GM21526 (cell line): ENCODE measurements at regions not wholly inside any gene's neighbourhood (a gene's known extent, or its start where the extent isn't known, plus 50 kb on each side); places are given as distances from the start of the nearest gene placed in this dataset.
"Not testable (repeated sequence)": the region's sequence is repeated elsewhere in the genome, so short reads cannot be mapped to it uniquely, and the experiment has no call there.

Experiments used
- ATAC-seq: cut with Tn5 transposase; IDR thresholded peaks from one replicate; pipeline ENCODE4 v1.9.1; 2021; ENCODE audit warnings: moderate library complexity; ENCODE audit not compliant: unreplicated experiment, low FRiP score

GRCh38 chr12:125538401-125539199 lies 473.4 kb downstream of the AACS start:
- no peak for ATAC-seq

GRCh38 chr12:125540580-125541204 lies 475.5 kb downstream of the AACS start:
- ATAC-seq = no peak

- no peak for ATAC-seq
Measured at GRCh38 chr12:125544960-125545359, 479.7 kb downstream of the AACS start.

DNA sequence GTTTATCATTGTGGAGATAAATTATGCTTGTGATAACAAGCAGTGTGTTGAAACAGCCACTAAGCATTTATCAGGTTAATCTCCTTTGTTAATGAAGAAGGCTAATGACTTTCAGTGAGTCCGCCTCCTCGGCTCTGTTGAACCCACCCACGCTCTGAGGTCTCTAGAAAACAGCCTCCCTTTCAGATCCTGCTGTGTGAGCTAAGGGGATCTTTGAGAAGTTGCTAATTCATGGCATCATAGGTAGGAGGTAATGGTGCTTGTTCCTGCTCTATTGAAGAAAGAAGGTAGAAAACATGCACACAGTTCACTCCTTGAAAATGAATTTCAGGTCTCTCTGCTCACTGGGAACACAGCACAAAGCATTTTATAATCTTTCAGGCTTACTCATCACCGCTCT lies 483.9 kb downstream of the AACS start:
- ATAC-seq = no peak

GRCh38 chr12:125549836-125550235 lies 484.6 kb downstream of the AACS start:
- ATAC-seq = no peak

DNA sequence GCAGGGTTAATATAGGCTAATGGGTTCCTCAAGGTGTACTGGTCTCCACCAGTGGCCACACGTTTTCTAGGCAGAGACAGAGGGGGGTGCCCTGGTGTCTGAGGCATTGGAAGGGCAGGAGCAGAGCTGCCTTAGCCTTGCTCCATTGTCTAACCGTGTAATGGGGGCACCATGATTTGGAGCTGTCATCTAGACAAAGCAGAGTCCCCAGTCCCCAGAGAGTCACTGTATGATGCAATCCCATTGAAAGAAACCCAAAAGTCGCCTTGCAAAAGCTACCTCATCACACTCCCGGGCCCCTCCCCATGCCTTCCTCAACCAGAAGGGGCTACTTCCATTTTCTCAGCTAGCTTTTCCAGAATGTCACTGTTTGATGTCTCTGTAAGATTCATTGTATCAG lies 487.1 kb downstream of the AACS start:
- no peak for ATAC-seq

GRCh38 chr12:125561008-125561407 lies 495.8 kb downstream of the AACS start:
- ATAC-seq = not testable (repeated sequence)

DNA sequence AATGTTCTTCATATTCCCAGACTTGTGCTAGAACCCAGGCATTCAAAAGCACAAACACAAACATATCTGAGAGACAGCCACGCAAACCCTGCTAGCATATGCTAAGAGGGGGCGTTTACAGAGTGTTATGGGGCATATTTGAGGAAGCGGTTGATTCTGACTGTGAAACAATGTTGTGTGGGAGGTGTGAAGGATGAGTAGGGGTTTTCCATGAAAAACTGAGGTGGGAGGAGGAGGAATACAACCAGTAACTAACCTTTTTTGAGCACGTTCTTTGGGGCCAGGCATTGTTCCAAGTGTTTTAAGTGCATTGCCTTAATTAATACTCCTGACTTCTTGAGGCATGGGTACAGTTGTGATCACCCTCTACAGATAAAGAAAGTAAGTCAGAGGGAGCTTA lies 499.5 kb downstream of the AACS start:
- no peak for ATAC-seq

DNA sequence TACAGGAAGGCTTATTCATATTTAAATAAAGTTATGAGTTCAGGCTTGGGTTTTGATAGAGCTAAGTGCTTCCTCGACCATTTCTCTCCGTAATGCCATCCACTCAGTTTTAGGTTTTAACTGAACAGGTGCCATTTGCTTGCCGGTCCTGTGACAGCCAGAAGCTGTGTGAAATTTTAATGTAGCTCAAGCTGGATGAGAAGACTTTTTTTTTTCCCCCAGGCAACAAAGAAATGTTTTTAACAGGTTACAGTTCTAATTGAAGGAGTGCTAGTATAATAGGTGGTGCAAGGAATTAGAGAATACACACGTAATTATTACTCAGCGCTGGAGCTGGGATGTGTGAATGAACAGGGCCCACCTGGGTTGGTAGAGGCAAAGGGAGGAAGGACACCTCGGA lies 502.3 kb downstream of the AACS start:
- no peak for ATAC-seq

DNA sequence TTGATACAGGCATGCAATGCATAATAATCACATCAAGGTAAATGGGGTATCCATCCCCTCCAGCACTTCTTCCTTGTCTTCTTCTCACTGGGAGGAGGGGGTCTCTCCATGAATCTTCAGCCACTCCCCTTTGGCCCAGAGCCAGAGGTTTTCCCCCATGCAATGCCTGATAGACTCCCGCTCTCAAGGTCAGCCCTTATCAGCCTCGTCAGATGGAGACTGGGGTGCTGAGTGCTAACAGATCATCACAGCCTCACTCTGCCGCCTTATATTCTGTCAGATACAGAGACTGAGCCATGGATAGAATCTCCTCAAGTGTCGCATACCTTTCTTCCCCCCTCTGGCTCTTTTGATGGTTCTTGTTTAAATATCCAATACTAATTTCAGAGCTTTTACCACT lies 503.1 kb downstream of the AACS start:
- ATAC-seq = no peak

DNA sequence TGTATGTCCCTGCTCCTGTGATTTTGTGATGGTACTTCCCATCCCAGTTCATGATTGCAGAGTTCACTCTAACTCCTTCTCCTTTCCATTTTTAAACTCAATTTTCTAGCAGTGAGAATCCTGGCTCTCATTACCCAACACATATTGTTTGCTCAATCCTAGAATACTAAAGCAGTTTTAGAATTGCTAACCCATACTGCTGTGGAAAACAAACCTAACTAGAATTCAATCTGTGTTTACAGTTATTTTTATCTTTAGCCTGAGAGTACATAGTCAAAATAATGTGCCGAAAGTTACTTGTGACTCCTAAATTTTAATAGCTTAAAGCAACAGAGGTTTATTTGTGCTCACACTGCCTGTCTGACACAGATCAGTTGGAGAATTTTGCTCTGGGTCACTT lies 508.0 kb downstream of the AACS start:
- ATAC-seq = no peak

- no peak for ATAC-seq
Measured at GRCh38 chr12:125577334-125577733, 512.1 kb downstream of the AACS start.

DNA sequence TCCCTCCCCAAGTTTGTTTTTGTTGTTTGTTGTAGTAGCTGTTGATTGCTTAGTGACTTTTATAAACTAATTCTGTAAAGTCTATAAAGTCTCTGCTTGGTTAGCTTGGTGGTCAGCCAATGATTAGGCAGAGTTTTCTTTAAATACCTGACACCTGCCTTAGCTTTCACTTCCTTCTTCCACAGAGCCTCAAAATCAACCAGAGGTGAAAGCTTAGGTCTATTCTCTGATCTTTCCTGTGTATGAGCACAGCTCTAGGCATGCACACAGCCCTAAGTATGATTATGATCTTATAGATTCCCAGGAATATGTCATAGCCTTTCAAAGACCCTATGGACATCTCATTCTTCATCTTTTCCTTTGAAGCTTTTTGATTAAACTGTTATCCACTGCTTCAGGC lies 514.7 kb downstream of the AACS start:
- ATAC-seq = no peak

GRCh38 chr12:125583071-125583470 lies 517.8 kb downstream of the AACS start:
- no peak for ATAC-seq

DNA sequence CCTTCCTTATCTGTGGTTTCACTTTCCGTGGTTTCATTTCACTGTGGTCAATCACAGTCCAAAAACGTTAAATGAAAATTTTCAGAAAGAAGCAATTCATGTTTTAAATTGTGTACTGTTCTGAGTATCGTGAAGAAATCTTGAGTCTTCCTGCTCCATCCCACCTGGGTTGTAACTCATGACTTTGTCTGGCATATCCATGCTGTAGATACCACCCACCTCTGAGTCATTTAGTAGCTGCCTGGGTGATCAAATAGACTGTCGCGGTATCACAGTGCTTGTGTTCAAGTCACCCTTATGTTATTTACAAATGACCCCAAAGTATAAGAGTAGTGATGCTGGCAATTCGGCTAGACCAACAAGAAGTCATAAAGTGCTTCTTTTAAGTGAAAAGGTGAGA lies 521.2 kb downstream of the AACS start:
- no peak for ATAC-seq

DNA sequence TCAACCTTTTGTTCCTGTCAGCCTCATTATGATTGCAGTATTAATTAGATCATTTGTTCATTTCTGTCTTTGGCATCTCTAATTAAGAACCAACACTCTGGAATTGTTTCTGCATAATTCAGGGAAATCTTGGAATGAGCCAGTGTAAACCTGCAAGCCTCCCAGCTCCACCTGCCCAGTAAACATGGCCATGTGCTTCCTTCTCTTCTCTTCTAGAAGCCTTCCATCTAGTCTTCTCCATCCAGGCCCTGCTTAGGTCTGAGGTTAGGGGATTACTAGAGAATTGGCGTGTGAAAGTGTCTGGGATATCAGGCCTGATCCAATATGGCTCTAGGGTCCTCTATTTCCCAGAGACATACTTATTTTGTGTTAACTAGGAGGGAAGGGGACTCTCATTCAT lies 528.0 kb downstream of the AACS start:
- no peak for ATAC-seq

DNA sequence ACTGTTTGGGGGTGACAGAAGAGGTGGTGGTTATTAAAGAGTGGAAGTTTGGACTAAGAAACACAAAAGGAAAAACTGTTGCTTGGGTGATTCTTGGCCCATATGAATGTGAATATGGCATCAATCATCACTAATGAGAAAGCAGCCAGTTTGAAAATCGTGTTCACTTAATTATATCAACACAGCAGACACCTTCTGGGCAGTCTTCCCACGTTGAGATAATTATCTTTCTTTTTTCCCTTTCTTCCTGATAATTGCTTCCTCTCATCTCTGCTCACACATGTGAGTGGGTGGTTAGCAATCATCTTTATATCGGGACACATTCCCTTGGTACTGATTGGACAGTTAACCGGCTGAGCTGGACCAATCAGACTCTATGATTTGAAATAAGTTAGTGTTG lies 539.7 kb downstream of the AACS start:
- ATAC-seq = no peak

DNA sequence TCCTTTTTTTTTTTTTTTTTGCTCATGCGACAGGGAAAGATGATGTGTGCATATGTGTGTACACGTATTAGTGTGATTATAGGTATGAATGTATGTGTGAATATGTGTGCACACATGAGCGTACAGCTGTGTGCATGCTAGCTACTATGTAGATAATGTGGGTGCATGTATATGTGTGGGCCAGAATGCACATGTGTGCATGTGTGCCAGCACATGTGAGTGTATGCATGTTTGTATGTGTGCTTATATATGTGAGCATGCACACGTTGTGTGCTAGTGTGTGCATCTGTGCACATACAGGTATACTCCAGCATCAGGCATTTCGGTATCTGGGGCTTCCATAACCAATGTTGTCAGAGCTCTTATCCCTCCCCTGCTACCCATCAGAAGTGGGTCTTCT lies 541.1 kb downstream of the AACS start:
- no peak for ATAC-seq

GRCh38 chr12:125610292-125610691 lies 545.1 kb downstream of the AACS start:
- ATAC-seq = no peak

DNA sequence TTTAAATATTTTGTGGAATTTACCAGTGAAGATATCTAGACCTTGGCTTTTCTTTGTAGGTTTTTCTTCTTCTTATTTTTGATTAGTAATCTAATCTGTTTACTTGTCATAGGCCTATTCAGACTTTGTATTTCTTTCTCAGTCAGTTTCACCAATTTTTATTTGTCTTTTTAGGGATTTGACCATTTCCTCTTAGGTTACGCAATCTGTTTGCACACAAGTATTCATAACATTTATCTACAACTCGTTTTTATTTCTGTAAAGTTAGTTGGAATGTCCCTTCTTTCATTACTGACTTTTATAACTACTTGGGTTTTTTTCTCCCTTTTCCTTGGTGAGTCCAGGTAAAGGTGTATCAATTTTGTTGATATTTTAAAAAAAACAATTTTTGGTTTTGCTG lies 545.7 kb downstream of the AACS start:
- ATAC-seq = no peak

GRCh38 chr12:125614058-125614457 lies 548.8 kb downstream of the AACS start:
- no peak for ATAC-seq

GRCh38 chr12:125619723-125620122 lies 554.5 kb downstream of the AACS start:
- ATAC-seq = no peak
